HG03442 (cell line): ENCODE measurements at regions not wholly inside any gene's neighbourhood (a gene's known extent, or its start where the extent isn't known, plus 50 kb on each side); places are given as distances from the start of the nearest gene placed in this dataset.
"Not testable (repeated sequence)": the region's sequence is repeated elsewhere in the genome, so short reads cannot be mapped to it uniquely, and the experiment has no call there.

Experiments used
- ATAC-seq: cut with Tn5 transposase; IDR thresholded peaks from one replicate; pipeline ENCODE4 v1.9.1; 2021; ENCODE audit warnings: mild to moderate bottlenecking, moderate library complexity; ENCODE audit not compliant: unreplicated experiment

- ATAC-seq = not testable (repeated sequence)
These were observed 542.5 kb upstream of the KLF4 start for GRCh38 chr9:108032079-108032478.

- not testable (repeated sequence) for ATAC-seq
These were observed 541.7 kb upstream of the KLF4 start for GRCh38 chr9:108031221-108031620.

DNA sequence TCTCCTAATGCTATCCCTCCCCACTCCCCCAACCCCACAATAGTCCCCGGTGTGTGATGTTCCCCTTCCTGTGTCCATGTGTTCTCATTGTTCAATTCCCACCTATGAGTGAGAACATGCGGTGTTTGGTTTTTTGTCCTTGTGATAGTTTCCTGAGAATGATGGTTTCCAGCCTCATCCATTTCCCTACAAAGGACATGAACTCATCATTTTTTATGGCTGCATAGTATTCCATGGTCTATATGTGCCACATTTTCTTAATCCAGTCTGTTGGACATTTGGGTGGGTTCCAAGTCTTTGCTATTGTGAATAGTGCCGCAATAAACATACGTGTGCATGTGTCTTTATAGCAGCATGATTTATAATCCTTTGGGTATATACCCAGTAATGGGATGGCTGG is 537.1 kb upstream of the KLF4 start:
- ATAC-seq = not testable (repeated sequence)

GRCh38 chr9:108024604-108025003 is 535.0 kb upstream of the KLF4 start:
- no peak for ATAC-seq

- ATAC-seq = no peak
These were observed 532.8 kb upstream of the KLF4 start for GRCh38 chr9:108022246-108022935.

DNA sequence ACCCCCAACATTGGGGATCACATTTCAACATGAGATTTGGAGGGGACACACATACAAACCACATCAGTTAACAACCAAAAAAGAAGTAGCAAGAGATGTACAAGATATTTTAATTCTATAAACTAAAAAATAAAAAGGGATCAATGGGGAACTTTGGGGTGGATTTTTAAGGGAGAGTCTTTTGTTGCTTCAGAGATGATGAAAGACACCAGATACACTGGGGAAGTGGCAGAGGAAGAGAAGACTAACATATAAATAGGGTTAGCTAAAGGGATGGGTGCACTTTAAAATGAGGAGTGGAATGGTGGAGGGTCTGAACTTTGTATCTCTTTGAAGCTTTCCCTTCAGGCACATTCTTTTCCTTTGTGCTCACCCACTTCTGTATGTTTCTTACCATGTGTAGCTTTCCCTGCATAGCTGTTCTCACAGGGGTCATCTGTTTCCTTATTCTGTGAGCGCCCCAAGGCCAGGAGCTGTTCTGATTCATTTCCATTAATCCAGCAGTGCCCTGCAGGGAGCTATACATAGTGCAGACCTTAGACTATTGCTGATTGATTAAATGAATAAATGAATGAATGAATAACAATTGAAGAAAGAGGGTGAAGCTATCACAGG is 531.6 kb upstream of the KLF4 start:
- no peak for ATAC-seq

DNA sequence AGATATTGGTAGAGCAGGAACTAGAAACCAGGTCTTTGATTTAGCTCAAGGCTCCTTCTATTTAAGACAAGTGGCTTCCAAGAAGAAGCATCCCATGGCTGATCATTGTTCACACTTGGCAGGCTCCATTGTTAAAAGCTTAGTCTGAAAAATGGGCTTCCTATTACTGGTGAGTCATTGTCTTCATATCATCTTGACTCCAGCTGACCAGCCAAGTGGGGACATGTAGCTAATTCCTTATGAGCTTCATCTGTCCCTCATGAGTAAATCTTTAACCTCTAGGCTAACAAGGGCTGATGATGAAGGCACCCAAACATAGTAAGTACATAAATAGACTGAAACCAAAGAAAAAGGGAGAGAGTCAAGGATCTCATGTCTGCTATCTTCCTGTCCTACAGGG is 530.3 kb upstream of the KLF4 start:
- ATAC-seq = no peak

- no peak for ATAC-seq
These were observed 528.1 kb upstream of the KLF4 start for GRCh38 chr9:108017671-108018070.

DNA sequence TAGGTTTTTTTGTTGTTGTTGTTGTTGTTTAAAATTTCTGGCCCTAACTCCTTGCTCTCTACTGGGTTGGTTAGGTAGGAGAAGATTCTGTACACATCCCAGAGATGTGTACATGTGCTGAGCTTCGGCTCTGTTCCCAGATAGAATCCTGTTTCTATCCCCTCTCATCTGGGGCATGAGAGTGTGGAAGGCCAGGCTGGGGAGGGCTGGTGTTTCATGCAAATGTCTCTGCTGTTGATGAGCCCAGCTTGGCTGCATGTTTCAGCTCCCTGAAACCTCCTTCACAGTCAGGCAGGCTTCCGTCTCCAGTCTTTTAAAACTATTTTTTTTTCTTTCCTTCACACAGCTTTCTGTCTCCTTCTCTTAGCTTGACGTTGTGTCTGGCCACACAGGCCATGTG is 526.9 kb upstream of the KLF4 start:
- ATAC-seq = no peak

- ATAC-seq = no peak
These were observed 526.1 kb upstream of the KLF4 start for GRCh38 chr9:108015690-108016089.

GRCh38 chr9:108014353-108014752 is 524.8 kb upstream of the KLF4 start:
- no peak for ATAC-seq

DNA sequence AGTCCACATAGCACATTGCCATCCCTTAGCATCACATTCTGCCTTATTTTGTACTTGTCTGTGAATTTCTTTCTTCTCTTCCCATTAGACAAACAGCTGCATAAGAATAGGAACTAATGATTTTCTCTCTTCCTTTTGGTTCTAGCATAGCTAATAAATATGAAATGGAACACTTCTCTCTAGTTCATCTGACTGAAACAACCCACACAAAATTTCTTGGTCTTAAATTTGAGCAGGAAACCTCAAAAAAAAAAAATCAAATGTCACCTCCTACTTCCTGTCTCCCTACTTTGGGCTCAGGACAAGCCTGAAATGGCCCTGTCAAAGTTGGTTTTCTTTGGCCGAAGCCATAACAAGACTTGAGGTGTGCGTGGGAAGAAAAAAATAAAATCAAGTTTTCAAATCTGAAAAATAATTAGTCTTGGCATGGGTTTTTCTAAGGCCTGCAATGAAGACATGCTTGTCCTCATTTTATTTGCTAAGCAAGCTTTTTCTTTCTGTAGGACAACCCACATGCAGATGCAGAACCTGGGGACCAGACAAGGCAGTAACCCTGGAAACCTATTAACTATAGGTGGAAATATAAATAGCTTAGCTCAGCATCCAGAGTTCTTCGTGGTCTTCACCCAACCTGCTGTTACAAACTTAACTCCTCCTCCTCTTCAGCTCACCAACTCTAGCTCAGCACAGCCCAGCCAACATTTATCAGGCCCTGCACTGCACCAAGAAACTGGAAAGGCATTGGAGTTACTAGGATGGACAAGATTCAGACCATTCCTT is 523.5 kb upstream of the KLF4 start:
- no peak for ATAC-seq

- no peak for ATAC-seq
These were observed 522.8 kb upstream of the KLF4 start for GRCh38 chr9:108012405-108012804.

DNA sequence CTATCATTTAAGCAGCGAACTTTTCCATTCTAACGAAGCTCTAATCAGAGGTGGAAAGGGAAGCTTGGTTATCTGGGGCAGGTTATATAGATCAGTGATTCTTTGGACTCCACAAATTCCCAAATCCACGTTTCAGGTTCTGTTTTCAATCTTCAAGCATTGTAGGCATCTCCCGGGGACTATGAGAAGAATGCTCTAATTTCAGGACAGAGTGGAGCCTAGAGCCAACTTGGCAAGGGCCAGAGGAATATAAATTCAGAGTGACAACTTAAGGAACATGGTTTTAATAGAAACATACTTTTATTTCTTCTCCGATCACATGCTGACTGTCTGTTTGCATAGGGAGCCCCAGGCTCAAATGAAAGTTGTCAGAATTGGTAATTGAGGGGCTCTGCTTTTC is 514.0 kb upstream of the KLF4 start:
- no peak for ATAC-seq

DNA sequence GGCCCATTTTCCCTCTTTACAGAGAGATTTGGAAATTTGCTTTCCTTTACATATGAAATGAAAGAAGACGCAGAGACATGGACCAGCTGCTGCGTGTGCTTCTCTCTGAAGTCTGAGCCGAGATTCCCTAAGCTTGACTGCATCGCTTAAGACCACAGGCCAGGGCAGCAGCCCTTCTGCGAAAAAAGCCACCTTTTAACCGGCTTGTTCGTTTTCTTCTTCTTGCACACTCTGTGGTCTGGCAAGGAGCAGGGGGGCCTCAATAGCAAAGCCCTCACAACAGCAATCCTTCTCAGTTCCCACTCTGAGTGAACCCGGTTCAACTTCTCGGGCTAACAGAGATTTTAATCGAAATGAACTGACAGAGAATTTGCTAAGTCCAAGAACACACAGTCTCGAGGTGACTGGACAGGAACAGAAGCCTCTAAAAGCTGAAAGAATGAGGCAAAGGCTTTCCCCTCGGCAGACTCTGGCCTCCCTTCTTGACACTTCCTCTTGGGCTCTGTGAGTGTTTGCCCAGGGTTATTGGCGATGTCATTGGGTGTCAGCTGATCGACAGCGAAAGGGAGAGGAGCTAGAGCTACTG is 512.9 kb upstream of the KLF4 start:
- ATAC-seq = no peak

- ATAC-seq = no peak
These were observed 511.7 kb upstream of the KLF4 start for GRCh38 chr9:108001237-108001636.

DNA sequence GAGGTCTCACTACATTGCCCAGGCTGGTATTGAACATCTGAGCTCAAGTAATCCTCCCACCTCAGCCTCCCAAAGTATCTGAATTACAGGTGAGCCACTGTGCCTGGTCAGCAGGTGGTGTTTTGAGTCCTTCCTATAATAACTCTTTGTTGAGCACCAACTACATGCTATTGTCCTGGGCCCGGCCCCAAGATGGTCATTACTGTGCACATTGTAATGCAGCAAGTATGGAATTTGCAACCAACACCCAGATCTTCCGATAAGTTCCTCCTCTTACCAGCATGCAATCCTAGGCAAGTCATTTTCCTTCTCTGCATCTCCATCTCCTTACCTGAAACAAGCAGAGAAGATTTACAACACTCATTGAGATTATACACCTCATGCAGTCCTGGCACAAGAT is 510.3 kb upstream of the KLF4 start:
- ATAC-seq = no peak

DNA sequence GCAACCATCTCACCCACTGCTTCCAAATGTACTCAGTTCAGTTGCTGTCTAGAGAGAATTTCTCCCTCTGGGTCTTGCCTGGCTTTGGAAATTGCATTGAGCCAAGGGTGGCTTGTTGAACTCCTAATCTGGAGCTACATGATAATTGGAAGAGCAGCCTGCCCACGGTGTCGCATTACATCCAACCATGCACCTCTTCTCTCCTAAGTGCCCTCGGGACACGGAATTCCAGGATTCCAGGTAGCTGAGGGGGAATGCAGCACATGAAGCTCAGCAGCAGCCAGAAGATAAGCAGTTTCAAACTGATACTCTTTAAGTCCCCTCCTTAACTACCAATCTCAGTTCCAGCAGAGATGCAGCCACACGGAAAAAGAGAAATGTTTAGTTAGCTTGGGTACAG is 509.4 kb upstream of the KLF4 start:
- ATAC-seq = no peak

DNA sequence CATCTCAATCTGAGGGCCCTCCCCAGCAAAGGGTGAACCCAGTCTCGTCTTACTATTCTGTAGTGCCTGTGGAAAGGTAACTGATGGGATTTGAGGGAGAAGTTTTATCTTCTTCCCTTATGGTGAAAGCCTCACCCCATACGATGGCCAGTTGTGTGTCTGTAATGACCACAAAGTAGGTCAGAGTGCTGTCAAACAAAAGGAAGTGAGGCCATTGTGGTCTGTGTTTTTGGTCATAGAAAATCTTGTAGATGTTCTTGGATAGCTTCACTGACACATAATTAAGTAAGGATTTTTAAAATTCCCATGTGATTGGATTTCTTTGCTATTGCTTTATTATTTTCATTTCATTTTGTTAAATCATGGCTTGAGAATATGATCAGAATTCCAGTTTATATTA is 505.1 kb upstream of the KLF4 start:
- no peak for ATAC-seq

DNA sequence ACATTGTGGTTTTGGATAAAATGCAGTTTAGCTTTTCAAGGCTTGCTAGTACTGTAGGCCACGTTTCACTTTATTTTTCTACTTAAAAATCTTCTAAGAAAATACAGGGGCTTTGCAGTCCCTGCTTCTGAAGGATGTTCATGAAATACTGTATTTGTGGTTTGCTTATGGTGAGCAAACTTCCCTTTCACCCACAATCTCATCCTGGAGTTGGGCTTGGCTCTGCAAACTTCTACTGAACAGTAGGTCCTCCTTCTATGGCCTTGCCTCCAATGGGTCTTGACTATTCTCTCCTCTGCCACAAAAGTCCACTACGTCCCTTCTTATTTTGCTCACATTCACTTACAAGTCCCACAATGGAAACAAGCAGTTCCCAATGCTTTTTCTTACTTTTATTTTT is 502.7 kb upstream of the KLF4 start:
- ATAC-seq = no peak

DNA sequence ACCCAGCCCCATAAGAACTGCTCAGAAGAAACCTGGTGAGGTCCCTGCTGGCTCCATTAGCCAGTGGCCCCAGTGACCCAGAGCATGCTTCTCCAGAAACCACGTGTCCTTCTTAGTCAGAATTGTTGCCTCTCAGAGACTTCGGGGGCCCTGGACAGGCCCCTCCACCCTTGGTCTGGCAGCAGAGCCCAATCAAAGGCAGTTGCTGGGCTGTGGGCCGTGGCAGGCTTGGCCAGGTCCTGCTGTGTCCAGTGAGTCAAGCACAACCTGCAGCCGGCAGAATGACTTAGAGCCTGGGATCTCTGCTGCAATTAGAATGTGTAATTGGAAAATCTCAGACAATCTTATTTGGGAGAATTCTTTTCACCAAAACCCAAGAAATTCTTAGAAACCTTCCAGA is 502.0 kb upstream of the KLF4 start:
- ATAC-seq = no peak

- ATAC-seq = no peak
These were observed 500.0 kb upstream of the KLF4 start for GRCh38 chr9:107989544-107989943.
